Nucleus accumbens (tissue), 56 donors: ENCODE measurements at regions not wholly inside any gene's neighbourhood (a gene's known extent, or its start where the extent isn't known, plus 50 kb on each side); places are given as distances from the start of the nearest gene placed in this dataset.
A peak's percentile ranks its signal among the peaks of the same experiment; 100 is the strongest.

Source experiments
- DNase-seq, 56 donors: peaks; one replicate each; lab custom pipeline; 2025; lab: John Stamatoyannopoulos, UW

- no peak for DNase-seq
These were observed 242.1 kb downstream of the CDC5L start for GRCh38 chr6:44629636-44630035.

DNA sequence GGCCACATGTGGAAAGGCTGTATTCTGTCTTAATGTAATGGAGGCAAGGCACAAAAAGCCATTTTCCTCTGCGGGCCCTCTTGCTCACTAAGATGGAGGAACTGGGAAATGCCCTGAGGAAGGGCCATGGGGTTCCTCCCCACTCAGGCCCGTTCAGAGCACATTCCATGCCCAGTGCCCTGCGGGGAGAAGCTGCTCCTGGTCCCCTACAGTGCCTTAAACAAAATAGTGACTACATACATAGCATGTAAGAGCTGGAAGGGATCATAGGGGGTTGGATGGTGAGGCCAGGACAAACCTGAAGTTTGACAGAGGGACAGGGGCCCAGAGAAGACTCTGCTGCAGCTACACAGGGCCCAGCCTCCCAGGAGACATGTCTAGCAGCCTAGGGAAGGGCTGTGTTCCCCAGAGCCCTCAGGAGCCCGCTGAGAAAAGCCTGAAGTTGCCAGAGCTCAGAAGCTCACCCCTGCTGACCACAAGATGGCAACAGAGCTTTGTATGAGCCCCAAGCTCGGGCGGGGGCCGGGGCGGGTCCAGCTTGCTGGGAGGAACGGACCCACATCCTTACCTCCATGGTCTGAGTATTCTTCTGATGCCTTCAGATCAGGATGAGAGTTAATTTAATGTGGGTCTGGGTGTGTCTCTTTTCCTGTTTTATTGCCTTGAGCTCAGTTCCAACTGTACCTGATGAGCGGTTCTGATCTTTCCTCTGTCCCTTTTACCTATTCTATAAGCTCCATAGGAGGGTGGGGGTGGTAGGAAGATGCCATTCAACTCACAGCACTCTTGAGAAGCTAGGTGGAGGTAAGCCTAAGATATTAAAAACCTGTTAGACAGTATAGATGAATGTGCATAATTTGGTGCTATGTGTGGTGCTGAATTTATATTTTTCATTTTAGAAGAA is 242.9 kb downstream of the CDC5L start:
- DNase-seq: peak in 14 of 56 donors; percentile 1 to 47 (median 8)

DNA sequence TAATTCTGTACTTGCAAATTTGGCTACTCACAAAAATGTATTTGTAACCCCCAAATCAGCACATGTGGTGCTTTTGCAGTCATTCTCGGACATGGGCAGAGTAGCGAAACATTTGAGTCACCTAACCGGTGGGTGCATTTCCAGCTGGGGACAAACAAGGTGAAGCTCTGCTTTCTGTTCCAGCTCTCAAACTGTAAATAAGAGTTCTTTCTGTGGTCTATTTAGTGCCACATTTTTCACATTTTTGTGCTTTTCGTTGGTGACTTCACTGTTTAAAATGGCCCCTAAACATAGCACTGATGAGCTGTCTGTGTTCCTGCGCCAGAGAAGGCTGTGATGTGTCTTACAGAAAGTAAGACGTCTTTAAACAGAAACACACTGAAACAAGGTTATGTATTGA is 244.5 kb downstream of the CDC5L start:
- no peak for DNase-seq

- no peak for DNase-seq
These were observed 246.8 kb downstream of the CDC5L start for GRCh38 chr6:44634321-44634720.

DNA sequence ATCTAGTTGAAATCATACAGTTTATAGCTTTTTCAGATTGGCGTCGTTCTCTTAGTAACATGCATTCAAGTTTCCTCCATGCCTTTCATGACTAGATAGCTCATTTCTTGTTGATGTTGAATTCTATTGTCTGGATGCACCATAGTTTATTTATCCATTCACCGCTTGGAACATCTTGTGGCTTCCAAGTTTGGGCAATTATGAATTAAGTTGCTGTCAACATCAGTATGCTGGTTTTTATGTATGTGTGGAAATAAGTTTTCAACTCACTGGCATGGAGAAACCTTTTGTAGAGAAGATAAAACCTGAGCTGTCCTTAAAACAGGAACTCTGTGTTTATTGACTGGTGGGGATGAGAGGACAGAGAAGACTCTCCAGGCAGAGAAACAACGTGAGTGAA is 248.0 kb downstream of the CDC5L start:
- no peak for DNase-seq

GRCh38 chr6:44636561-44637248 is 249.2 kb downstream of the CDC5L start:
- DNase-seq: no peak

- DNase-seq: no peak
These were observed 254.0 kb downstream of the CDC5L start for GRCh38 chr6:44641344-44642031.

DNA sequence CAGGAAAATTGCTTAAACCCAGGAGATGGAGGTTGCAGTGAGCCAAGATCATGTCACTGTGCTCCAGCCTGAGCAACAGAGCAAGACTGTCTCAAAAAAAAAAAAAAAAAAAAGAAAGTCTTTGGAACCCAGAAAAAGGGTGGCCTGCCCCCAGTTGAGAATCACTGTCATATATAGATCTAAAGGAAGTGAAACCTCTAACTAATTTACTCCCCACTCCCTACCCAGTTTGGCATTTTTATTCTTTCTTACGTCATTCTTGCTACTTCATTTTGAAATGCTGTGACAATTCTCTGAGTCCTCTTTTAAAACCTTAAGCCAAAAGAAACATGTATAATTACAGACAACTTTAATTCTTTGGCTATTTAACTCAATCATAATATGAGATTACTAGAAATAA is 254.8 kb downstream of the CDC5L start:
- no peak for DNase-seq

DNA sequence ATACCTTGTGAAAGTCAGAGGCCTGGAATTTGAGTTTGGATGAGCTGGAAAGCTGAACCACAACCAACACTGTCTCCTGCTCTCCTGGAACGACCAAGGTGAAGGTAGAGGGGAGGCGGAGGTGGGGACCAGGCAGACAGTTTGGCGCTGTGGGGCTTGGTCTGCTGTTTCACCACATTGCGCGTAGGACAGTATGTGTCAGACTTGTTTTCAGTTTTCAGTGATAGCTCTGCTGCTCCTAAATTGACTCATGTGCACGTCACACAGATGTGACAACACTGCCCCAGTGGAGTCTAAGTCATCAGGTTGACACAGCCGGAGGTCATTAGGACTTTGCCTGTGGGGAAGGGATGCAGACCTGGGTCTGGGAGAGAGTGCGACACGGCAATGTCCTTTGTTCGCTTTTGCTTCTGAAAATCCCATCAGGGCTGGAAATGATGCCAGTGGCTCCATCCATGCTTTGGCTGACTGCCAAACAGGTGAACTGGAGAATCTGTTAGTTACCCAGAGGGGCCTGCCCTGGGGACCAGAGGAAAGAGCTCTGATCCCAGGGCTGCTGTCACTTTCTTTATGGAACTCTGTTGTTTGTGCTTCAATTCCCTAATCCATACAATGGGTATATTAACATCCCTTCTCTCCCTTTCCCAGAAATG is 255.5 kb downstream of the CDC5L start:
- no peak for DNase-seq

GRCh38 chr6:44645276-44645675 is 257.8 kb downstream of the CDC5L start:
- DNase-seq: no peak

- DNase-seq: no peak
These were observed 258.8 kb downstream of the CDC5L start for GRCh38 chr6:44646355-44646754.

DNA sequence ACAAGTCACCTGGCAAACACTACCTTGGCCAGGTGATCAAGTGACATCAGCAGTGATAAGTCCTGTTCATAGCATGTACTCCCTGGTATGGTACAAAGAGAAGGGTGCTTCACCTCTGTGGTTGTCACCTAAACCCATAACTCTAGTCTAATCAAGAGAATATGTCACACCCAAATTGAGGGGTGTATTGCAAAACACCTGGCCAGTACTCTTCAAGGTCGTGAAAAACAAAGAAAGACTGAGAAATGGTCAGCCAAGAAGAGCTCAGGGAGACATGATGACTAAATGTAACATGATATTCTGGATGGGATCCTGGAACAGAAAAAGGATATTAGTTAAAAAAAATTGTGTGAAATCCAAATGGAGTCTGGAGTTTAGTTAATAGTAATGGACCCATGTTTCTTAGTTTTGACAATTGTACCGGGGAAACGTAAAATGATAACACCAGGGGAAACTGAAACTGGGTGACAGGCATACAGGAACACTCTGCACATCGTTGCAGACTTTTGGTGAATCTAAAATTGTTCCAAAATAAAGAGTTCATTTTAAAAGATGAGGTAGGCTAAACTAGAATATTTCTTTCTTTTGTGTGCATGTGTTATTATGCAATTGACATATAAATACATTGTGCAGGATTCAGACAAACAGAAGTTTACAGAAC is 262.0 kb downstream of the CDC5L start:
- no peak for DNase-seq

DNA sequence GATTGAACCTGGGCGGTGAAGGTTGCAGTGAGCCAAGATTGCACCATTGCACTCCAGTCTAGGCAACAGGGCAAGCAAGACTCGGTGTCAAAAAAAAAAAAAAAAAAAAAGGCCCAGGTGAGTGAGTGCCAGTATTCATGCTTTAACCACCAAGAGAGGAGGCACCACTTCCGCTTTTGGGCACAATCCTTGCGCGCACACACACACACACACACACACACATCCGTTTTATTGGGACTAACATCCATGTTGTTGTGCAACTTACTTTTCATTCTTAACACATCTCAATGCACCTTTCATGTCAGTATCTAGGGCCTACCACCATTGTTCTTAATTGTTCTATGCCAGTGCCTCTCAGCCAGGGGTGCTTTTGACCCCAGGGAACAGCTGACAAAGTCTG is 263.0 kb downstream of the CDC5L start:
- DNase-seq: no peak

DNA sequence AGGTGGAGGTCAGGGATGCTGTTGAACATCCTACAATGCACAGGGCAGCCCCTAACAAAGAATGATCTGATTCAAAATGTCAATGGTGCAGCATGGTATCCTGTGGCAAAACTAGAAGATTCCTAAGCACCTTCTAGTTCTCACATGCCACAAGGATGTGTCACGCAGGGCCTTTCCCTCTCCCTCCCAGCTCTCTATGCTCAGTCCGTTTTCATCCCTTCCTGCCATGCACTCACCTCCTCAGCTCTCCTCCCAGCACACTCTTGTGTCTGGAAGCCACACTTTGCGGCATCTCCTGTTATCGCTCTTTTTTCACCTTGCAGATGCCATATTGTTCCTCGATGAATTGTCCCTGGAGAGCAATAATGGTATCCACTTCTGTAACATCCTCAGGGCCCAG is 263.4 kb downstream of the CDC5L start:
- DNase-seq: no peak

- no peak for DNase-seq
These were observed 264.1 kb downstream of the CDC5L start for GRCh38 chr6:44651604-44652003.

DNA sequence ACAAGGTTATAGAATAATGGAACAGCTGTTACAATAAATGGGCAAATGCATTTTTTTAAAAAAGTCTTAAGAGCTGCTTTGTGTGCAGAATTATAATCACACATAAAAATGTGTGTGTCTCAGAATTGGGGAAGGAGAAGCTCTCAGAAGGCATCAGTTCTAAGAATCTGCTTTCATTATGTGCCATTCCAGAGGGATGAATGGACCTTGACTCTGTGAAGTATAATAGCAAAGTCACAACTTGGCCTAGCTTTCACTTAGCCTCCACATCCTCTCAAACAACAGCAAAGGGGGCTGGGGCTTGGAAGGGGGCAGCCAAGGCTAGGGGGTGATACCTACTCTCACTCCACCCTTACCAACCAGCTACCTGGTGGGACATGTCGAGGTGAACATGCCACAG is 265.0 kb downstream of the CDC5L start:
- DNase-seq: no peak

DNA sequence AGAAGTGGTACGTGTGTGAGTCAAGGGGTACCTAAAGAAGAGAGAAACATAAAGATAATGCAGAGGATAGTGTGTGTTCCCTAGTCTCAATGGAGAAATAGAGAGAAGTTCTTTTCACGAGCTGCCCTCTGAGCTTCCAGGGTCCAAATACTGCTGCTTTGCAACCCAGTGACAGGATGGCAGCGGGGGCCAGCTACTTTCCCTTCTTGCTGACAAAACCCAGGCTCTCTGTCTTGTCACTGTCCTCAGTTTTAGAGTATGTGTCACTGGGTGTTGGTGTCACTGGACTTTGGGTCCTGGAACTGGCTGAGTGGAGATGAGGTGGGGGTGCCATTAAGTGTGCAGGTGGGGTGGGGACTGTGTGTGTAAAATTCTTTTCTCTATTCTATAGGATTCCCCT is 265.6 kb downstream of the CDC5L start:
- no peak for DNase-seq

DNA sequence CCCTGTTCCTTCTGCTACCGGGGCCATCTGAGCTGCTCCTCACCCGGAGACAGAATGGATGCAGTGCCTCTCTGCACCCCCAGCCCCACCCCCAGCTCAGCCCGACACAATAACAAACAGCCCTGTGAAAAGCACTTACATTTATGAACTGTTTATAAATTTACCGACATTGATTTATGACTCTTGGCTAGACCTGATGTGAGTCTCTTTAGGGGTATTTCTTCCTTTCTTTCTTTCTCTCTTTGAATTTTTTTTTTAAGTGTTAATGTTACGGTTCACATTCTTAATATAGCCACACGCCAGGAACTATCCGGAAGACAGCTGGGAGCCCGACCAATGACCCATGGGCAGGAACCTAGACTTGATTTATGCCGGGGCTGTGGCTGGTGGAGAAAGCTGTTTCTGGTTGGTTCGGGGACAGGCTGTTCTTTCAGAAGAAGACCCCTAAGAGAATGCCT is 266.3 kb downstream of the CDC5L start:
- no peak for DNase-seq

GRCh38 chr6:44655412-44656342 is 268.2 kb downstream of the CDC5L start:
- DNase-seq: peak in 48 of 56 donors; percentile 4 to 84 (median 39)
